Fibroblast of skin of right biceps (primary cell): ENCODE measurements at regions not wholly inside any gene's neighbourhood (a gene's known extent, or its start where the extent isn't known, plus 50 kb on each side); places are given as distances from the start of the nearest gene placed in this dataset.
"Not testable (repeated sequence)": the region's sequence is repeated elsewhere in the genome, so short reads cannot be mapped to it uniquely, and the experiment has no call there.

Experiments used
- DNase-seq: peaks from one replicate; pipeline ENCODE4 v3.0.0-alpha.2; 2013

DNA sequence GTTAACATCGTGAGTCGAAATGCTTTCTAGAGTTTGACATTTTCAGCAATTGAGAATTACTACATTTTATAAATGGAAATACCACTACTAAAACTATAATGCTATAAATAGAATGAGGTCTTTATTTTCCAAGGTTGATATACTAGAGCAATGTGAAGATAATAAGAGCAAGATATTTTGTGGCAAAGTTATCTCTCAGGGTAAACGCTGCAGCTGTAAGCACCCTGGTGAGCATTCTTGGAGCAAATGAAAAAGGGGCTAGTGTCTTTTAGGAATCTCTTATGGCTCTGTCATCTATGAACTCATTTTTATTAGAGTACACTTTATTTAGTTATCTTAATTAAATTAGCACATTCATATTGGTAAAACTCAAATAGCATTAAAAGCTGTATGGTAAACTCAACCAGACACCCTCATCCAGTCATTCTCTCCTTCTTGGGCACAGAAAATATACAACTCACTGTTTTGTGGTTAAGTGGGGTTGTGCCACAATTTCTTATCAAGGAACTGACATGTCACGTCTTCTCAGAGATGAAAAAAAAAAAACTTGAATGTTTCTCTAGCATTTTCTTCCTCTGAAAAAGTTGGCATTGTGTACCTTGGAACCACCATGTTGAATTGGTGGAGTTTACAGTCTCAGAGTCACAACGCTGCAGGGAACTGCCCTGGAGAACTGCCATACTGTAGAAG is 289.5 kb upstream of the PFKP start:
- no peak for DNase-seq

DNA sequence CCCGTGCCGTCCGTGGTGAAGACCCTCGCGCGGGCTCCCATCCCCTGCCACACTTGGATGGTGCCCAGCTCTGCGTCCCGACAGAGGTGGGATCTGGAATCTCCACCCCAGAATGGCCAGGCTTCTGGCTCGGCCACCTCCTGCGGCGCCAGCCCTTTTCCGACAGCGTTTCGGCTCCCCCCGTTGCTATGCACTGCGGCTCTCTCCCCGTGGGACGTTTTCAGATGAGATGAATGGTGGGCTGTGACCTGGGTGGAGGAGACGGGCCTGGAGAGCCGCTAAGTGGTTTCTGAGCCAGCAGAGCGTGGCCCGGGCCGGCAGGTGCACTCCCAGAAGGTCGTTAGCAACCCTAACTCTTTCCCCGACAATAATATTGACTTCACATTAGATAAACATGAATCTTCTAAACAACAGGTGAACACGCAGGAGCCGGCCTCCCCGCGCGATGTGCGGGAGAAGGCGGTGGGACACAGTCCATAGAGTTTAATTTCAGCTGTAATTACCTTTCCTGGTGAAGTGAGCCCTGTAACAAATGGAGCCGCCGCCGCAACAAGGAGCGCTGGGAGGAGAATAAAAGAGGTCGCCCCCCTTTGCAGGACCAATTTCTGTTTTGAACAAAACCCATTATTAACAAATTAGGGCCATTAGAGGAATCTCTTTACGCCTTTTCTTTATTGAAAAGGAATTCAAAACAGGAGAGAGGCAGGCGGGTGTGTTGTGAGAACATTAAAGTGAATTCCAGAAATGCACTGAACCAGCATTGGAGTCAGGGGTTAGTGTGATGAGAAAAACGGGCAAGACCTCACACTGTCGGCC is 294.3 kb upstream of the PFKP start:
- no peak for DNase-seq

DNA sequence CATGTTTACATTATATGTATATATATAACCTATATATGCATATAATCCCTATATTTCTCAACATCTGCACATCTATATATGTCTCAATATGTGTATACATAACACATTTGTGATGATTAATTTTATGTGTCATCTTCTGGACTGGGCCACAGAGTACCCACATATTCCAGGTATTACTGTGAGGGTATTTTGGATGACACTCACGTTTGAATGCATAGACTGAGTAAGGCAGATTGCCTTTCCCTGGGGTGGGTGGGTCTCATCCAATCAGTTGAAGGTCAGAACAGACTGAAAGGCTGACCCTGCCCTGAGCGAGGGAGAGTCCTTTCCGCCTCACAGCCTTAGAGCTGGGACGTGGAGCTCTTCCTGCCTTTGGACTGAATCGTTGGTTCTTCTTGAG is 295.2 kb upstream of the PFKP start:
- DNase-seq, result no peak

DNA sequence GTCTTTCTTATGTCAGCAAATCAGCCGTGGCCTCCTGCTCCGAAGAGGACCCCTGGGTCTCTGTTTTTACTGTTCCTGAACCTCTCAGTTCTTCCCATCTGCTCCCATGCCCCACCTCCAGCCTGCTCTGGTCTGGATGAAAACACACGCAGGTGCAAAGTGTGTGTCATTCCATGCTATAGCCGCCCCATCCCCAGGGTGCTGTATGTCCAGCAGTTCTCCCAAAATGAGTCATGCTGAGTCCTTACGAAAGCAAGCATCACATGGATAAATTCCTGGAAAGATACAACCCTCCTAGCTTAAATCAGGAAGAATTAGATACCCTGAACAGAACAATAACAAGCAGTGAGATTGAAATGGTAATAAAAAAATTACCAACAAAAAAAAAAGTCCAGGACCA is 300.1 kb upstream of the PFKP start:
- DNase-seq, result not testable (repeated sequence)

DNA sequence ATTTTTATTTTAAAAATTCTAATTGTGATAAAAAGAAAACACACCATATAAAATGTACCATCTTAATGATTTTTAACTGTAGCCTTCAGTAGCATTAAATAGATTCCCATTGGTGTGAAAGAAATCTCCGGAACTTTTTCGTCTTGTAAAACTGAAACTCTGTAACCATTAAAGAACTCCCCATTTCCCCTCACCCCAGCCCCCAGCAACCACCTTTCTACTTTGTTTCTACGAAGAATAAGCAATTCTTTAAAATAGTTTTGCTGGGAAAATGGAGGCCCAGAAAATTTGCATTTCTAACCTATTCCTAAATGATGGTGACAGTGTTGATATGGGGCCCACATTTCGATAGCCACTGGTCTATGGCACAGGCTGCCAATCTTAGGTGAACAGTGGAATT is 305.4 kb upstream of the PFKP start:
- no peak for DNase-seq

DNA sequence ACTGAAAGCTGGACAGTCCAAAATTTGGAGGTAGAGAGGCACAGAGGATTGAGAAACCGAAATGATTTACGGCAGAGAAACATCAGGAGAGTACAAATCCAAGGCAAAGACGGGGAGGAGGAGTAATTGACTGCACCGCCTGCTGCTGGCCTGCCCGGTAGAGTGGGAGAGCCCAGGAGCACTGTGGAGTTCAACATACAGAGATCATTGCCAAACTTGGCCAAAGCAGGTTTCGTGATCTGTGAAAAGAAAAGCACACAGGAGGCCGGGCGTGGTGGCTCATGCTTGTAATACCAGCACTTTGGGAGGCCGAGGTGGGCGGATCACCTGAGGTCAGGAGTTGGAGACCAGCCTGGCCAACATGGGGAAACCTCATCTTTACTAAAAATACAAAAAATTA is 306.0 kb upstream of the PFKP start:
- DNase-seq, result no peak

DNA sequence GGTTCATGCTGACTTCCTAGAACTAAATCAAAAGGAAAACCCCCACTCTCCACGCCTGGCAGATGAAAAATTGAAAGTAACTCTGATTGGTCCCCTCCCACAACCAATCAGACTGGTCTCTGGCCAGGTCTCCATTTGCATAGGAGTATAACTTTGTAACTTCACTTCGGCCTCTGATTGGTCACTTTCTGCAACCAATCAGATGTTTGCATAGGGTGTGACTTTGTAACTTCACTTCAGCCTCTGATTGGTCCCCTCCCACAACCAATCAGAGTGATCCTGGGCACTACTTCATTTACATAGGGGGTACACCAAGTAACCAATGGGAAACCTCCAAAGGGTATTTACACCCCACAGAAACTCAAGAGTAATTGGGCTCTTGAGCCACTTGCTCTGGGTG is 306.6 kb upstream of the PFKP start:
- DNase-seq, result no peak

DNA sequence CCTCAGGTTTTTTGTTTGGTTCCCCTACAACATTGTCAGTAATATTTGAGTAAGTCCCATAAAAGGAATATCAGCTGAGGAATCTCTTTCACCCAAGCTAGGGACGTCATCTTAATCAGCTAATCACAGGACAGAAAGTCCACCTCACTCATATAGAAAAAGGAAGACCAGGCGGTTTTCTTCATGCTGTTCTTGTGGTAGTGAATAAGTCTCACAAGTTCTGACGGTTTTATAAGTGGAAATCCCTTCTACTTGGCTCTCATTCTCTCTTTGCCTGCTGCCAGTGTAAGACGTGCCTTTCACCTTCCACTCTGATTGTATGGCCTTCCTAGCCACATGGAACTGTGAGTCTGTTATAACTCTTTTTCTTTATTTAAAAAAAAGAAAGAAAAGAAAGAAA is 308.1 kb upstream of the PFKP start:
- no peak for DNase-seq

DNA sequence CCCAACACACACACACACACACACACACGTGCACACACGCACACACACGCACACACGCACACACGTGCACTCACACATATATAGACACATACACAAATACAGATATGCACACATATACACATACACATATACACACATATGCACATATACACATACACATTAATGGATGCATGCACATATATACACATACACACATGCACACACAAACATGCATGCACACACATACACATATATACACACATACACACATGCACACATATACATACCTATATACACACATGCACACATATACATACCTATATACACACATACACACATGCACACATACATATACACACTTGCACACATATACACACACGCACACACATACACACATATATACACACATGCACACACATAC is 312.4 kb upstream of the PFKP start:
- DNase-seq, result no peak

DNA sequence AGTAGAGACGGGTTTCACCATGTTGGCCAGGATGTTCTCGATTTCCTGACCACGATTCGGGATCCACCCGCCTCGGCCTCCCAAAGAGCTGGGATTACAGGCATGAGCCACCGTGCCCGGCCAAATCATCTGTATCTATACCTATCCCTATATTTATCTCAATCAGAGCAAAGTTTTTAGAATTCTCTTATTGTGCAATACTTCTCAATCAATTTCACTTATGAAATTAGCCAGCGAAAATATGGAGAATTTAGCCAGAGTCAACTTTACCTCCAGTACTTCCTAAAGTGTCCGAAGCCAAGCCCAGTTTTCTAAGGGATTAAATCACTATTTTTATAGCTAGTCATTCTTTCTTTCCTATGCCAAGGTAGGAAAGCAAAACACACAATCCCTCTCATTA is 319.1 kb upstream of the PFKP start:
- no peak for DNase-seq

DNA sequence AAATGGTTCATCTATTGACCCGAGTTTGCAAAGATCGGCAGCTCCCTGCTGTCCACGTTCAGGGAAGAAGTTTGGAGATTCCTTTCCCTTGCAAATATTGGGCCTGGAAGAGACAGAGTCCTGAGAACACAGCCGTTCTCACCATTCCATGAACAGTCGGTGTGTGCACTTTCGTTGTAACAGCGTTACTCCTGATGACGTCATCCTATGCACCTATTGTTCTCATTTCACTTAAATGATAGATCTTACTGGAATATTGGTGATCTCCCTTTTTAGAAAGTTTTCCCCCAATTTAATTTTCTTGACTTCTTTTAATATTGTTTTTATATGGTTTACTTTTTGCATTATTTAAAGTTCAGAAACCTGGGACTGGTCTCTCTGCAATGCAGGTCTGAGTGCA is 320.7 kb upstream of the PFKP start:
- DNase-seq, result no peak

DNA sequence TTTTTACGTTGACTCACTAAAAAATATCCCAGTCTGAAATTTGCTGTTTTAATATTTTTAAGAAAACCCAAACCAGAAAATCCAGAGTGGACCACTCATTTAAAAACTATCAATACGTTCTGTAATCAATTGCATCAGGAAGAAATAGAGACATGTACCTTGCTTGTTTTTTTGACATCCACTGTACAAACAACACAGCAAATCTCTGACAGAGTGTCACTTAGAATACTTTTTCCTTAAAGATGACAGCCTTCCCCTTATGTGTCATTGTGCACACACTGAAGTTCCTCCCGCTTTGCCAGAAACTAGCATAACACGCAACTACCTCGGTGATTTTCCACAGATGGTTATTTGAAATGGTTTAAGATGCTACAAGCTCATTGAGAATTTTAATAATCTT is 321.7 kb upstream of the PFKP start:
- no peak for DNase-seq

DNA sequence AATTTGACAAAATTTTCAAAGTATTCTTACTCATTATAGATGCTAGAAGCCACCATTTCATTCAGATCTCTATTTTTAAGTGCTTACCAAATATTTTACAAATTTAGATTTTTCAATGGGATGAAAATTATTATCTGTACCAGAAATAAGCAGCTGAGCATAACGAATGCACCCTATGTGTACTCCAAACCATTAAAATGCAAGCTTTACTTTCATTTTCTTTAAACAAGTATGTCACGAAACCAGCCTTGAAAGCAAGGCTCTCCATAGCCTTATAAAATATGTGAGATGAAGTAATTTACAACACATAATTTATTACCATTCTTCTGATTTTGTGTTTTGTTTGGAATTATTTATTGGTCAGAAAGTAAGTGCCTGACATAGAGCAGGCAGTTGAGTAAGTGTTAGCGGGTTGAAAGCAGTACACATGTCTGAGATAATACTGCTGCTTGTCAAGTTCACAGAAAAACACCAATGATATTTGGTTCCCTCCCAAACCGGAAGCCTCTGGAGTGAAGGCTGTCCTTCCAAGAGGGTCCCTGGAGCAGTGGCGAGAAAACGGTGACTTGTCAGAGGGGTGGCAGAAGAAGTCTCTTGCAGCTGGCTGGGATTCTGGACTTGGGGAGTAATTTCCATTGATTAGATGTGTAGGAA is 322.7 kb upstream of the PFKP start:
- no peak for DNase-seq

DNA sequence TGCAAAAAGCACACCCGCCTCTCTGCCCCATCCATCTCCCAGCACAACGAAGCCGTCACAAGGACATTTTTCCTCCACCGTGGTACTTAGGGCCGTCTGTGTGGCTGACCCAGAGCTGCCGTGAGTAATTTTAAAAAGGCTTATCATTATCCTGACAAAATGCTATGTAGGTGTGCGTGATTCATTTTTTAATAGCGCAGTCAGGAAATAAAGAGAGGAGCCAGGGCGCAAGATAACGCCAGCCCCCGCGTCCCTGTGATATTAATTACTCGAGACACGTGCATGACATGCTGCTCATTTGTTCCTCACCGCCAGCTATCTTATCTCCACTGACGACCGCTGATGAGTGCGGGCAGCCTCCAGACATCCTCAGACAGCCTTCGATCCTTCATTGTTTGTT is 332.7 kb upstream of the PFKP start:
- no peak for DNase-seq

DNA sequence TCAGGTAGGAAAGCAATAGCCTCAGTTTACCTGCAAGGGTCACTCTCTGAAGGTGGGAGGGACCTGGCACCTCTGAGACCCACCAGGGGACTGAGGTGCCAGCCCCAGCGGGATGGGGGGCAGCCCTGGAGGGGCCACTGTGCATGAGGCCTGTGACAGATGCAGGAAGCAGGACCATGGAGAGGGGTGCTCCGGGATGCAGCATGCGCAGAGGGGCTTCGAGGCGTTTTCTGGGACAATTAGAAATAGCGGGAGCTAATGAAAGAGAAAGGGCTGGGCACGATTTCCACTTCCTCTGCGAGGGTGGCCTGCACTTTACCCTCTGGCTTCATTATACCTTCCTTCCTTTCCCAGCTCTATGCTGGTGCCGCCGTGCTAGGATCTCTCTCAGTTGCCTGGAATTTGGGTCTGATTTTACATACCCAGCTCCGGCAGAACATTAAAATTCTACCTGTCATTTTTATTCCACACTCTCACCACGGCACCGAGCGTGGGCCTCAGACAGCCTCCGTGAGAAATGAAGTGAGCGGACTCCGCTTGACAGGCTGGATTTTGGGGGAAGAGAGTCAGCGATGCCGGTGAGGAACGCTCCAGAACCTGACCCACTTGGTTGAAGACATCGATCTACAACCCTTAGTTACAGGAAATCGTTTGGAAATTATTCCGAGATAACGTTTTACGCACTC is 333.9 kb upstream of the PFKP start:
- DNase-seq, result no peak

DNA sequence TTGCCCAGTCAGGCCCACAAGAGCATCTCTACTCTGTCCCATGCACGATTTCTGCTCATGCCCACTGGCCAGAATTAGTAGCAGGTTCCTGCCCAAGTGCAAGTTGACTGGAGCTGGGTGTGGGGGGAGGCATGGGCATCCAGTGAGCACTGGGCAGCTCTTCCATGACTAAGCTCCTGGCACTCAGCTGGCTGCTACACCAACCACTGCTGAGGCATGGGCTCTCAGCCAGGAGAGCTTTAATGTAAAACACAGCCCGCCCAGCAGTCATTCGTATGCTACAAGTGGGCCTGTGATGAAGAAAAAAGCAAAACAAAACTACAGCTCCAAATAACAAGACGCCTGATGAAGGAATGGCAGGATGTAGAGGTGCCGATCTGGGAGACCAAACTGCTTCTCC is 335.4 kb upstream of the PFKP start:
- DNase-seq, result no peak

DNA sequence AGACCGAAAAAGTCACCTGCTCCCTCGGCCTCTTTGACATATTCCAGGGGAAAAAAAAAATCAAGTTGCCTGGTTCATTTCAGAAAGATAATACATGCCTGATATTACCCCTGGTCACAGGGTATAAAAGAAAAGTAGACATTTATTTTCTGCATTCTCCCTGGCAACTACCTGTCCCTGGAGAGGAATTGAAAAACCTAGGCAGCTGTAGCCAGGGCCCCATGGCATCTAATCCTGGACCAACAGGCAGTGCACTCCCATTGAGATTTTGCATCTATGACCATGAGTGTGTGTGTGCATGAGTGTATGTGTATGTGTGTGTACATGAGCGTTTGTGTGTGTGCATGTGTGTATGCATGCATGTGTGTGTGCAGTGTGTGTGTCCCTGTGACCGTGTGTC is 338.2 kb upstream of the PFKP start:
- DNase-seq, result no peak

DNA sequence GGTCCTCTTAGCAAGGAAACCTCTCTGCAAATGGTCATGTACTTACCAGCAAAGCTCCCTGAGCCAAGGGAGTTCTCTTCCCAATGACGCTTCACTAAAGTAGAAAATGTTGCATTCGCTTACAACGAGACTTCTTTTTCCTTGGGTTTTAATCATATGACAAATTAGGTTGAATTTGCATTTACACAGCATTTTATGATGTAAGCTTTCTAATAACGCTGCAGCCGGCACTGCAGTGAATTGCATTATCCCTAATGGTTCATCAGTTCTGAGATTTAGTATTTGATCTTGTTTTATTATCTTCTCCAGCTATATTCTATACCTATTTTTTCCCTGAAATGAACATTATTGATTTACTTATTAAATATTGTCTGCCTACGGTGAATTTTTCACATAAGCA is 339.3 kb upstream of the PFKP start:
- no peak for DNase-seq

DNA sequence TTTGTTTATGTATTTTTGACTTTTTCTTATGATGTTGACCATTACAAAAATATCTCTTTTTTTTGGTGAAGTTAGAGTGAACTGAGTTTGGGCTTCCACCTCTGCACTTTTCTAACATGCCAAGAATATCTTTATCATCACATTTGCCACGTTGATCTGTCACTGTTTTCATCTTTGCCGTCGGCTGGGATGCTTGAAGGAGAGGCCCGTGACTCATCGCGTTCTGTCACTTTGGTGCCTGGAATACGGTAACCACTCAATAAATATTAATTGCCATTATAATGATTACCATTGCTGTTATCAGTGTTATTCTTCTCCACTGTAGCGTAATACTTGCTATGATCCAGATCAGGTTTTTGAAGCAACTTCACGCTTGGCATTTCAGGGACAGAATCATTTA is 350.8 kb upstream of the PFKP start:
- DNase-seq, result no peak

DNA sequence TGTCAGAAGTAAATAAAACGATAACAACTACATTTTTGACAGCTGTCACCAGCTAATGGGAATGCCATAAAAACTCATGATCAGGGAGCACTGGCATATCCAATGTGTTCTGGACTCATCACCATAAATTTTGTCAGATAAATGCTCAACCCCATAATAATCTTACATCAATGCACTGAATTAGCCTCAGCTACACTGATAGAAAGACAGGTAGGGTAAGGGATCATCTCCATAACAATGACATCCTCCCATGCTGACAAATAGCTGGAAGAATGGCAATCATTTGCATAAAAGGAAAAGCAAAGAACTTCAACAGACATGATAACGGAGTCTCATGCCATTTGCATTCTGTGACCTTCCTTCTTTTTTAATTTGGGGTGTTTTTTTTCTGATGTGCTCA is 352.8 kb upstream of the PFKP start:
- DNase-seq, result no peak

DNA sequence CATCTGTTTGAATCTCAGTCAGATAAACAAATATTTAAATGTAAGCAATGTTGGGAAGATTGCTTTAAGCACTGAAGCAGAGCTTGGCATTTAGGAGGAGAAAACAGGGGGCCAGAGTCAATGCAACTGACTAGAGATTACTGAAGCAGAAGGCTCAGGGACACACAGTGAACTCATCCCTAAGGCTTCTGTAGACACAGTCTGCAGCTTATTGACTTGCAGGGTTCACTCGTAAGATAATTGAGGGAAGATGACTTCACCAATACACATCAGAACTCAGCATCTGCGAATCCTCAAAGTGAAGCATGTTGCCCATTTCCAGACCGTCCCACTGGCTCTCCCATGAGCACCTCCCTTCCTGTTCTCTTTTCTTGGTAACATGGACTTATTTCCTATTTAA is 363.4 kb upstream of the PFKP start:
- DNase-seq, result no peak

DNA sequence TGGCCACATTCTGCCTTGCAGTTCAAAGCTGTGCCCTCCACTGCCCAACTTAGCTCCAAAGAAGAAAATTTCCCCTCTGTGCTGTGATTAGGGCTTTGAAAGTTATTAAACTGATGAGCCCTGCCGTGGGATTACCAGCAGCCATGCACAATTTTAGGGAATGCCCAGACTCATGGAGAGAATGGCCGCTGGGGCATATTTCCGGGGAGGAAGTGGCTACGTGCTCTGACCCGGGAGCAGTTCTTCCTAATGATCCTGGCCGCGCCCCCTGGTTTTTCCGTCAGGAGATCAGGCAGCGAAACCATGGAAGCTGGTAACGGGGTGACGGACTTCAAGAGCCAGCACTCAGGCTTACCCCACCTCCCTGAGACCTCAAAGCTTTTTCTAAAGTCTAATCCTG is 365.5 kb upstream of the PFKP start:
- DNase-seq, result no peak

DNA sequence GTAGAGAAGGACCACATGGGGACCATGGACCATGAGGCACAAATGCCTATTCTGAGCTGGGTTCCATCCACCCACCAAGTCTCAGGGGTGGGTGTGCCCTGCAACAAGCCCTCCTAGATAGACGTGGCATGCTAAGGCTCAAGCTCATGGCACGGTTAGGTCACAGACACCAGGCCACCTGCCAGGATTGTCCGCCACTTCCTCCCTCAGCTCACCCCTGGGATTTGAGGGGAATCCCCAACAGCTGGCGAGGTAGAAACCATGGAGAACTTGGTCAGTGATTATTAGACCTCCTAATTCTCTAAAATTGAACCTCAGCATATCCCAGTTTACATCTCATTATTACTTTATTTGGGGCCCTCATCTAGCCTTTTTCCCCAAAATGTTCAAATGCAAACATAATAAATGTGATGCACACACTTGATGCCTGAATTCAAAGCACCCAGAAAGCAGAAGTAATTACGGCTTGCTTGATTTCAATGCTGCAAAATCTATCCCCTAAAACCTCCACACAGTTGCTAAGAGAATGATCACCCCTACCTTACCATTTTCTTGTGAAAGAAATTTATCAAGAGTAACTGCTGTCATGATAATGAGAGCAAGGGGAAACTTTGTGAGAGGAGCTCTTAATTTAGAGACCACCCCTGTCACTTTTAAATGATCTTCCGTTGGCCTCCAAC is 366.6 kb upstream of the PFKP start:
- no peak for DNase-seq
